AML-193 (cell line): ENCODE measurements at regions not wholly inside any gene's neighbourhood (a gene's known extent, or its start where the extent isn't known, plus 50 kb on each side); places are given as distances from the start of the nearest gene placed in this dataset.
"Not testable (repeated sequence)": the region's sequence is repeated elsewhere in the genome, so short reads cannot be mapped to it uniquely, and the experiment has no call there.

Source experiments
- DNase-seq, 2 experiments: peaks; one replicate each; lab custom pipeline; 2025; lab: John Stamatoyannopoulos, UW

DNA sequence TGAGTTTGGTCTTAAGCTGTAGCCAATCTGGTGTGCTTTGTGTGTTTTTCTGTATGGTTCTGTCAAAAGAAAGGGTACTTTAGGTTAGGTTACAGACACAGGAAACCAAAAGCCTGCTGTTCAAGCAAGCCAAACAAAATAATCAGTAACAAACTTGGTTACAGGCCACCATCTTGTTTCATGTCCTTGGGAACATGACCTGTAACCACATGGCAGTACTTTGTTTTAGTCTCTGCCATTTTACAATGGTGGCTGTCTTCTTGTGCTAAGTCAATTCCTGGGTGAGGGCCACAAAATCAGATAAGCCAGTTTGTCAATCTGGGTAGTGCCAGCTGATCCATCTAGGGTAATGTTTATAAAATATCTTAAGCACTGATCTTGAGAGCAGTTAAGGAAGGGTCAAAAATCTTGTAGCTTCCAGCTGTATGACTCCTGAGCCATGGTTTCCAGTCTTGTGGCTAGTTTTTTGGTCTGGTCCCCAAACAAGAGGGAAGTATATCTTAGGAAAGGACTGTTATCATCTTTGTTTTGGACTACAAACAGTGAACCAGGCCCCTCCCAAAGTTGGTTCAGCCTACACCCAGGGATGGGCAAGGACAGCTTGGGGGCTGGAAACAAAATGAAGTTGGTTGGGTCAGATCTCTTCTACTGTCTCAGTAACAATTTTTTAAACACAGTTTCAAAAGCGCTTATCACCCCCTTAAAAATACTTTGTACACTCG lies 90.0 kb downstream of the IGLL5 start:
- DNase-seq = no peak

DNA sequence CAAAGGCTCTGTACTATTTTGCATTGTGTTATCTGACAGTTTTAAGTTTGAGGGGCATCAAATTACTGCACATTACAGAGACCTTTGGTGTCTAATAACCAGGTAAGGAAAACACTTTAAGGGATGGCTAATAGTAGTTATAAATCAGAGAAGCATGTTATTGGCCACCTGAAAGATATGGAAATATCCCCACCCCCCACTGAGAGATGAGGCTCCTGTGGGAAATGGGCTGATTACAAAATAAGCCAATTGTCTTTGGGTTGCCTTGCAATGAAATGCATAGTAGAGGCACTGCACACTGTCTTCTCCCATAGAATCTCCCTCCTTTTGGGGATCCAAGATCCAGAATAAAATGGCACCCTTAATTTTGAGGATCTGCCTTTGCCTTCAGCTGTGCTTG lies 91.0 kb downstream of the IGLL5 start:
- DNase-seq = no peak

DNA sequence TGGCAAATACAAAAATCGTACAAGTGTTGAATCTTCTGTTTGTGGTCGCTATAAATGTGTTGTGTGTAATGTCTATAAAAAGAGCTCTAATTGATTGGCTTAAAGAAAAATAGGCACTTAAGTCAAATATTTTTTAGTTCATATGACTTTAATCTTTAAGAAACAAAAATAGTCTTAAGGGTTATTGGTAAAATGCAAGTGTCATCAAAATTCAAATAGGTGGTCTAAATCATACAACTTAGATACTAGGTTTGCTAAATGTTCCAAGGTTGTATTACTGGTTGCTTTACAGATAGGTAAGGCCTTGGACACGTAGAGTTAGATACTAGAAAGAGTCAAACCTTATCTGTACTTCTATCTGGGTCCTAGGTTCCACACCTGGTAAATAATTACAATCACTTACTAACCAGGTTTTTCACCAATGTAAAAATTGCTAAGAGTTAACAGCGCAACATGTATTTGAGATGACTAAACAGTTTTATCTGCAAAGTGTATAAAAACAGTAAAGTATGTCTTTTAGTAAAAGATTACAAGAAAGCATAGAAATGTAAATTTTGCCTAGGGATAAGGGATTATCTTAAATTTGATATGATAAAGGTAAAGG lies 91.1 kb upstream of the GNAZ start:
- no peak for DNase-seq

DNA sequence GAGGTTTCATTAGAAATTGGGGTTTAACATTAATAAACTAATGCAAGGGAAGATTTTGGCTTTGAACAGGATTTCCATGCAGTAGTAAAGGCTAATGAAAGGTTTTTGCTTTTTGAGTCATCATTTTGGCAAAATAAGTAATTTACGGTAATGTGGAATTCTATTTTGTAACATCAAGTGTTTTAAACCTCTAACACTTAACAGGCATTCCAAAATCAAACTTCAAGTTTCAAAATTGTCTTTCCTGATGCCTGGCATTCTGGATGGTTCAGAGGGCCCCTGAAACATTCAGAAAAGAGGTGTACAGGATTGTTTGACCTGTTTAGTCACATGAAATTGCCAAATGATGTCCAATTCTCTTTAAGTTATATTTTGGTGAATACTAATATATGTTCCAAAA lies 90.4 kb upstream of the GNAZ start:
- DNase-seq = no peak

DNA sequence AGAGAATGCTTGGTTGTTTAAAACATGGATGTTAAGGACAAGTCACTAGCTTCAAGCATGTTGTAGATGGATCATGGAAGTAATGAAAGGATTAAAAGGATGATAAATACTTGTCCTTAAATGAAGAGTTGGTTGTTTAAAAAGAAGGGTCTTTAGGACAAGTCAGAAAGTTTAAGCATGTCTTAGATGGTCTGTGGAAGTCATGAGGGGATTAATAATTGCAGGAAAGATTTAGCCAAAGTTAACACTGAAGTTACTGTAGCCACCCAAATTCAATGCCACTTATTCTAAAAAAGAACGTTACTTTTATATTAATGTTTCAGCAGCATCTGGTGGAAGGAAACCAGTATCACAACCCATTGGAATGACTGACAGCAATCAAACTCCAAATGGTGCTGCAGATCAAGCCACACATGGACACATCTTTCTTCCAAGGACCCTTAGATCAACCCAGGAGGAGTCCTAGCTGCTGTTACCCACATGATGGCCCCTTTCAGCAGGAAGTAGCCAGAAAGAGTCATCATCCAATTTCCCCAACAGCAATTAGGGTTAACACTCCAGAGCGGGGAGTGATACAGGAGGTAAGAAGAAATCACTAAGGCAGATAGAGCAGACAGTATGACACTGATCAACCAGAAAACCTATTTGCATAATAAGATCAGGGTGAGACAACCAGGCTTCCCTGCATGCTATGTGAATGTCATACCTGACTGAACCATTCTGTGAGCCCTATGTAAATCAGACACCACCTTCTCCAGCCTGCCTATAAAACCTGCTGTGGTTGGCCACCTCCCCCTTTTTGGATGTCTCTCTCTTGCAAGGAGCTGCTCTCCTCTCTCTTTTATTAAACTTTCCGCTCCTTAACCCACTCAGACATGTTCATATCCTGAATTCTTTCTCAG lies 88.4 kb upstream of the GNAZ start:
- DNase-seq = no peak

DNA sequence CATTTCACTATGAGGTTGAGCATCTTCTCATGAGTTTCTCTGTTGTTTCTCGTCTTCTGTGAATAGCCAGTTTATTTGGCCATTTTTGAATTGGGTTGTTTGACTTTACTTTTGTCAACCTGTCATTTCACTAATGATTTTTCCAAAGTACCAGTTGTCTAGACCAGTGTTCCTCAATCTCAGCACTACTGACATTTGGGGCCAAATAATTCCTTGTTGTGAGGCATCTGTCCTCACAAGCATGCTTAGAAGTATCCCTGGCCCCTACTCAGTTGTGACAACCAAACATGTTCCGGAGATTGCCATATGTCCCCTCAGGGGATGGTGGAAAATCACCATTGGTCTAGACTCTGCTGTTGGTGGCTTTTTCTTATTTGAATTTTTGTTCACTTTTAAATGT lies 87.7 kb upstream of the GNAZ start:
- DNase-seq = no peak

DNA sequence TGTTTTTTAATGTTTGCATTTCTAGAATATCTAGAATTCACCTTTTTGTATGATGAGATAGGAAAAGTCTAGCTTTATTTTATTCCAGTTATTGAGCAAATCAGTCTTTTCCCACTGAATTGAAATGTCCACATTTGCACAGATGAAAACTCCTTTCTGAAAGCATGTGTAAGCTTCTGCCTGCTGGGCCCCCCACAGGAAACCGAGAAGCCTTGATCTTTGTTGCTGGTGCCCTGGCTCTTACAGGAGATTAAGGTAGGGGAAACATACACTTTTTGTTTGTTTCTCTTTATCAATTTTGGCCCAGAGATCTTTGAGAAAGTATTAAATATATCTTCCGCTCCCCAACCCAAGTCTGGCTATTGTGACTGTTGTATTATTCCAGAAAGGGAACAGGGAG lies 87.2 kb upstream of the GNAZ start:
- no peak for DNase-seq

DNA sequence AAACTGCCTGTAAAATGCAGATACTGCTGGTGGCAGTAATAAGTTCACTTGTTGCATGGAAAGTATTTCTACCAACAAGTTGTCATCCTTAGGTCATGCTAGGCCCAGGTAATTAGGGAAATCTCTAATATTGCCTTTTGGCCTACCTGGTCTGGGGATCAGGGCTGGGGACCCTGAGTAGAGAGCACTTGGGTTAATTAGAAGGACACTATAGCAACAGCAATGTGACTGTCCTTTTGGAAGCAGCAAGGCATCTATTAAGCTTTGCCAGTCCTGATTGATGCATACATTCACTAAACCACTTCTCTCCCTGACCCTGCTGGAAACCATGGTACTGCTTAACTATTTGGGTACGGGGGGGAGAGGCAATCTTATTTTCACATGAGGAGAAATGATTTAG lies 86.5 kb upstream of the GNAZ start:
- DNase-seq = no peak

DNA sequence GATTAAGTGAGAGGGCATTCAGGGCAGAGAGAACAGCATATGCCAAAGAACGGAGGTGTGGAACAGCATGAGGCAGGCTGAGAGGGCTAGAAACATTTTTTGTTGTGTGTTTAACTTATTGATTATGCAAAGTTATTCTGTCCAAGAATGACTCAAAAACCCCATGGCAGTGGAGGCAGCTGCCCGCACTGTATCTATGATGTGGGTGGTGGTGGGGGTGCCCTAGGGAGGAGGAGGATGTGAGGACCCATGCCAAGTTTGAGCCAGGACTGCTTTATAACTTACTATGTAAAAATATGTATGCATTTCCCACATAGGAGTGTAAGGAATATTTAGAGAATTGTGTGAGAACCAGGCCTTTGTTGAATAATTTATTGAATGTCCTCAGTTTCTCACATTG lies 85.4 kb upstream of the GNAZ start:
- no peak for DNase-seq

DNA sequence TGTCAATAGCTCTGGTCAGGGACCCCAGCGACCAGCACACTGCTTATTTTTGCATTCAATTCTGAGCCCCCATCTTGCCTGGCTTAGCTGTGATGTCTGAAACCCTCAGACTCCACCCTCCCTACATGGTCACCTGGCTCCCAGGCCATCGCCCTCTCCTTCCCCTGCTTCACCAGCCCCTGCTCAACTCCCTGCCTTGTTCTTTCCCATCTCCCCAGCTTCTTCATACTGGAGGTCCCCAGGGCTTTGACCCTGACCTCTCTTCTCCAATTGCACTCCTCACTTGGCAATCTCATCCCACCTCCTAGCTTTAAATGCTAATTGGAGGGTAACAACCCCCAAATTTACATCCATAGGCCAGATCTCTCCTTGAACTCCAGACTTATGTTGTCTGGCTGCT lies 84.3 kb upstream of the GNAZ start:
- no peak for DNase-seq

DNA sequence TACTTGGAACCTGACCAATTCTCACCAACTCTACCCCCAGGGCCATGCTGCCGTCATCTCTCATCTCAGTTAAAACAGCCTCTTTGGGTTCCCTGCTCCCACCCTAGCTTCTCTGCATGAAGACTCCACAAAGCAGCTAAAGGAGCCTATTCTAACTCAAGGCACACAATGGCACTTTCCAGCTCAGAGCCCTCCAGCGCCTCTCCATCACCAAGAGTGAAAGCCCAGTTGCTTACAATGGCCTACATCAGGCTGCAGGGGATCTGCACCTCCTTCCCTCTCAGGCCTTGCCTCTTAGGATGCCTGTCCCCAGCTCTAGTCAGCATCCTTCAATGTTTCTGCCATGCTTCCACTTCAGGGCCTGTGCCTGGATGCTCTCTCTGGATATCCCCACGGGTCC lies 83.7 kb upstream of the GNAZ start:
- DNase-seq = no peak

DNA sequence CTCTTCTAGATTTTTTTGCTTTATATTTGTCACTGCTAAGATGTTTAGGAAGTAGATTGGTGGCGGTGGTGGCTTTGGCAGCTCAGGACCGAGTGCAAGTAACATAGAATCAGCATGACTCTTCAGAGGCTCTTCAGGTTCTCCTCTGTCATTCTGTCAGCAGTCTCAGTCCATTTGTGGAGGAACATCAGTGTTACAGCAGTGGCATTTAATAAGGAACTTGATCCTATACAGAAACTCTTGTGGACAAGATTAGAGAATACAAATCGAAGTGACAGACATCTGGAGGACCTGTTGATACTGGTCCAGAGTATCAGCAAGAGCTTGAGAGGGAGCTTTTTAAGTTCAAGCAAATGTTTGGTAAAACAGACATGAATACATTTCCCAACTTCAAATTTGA lies 82.2 kb upstream of the GNAZ start:
- DNase-seq = no peak

DNA sequence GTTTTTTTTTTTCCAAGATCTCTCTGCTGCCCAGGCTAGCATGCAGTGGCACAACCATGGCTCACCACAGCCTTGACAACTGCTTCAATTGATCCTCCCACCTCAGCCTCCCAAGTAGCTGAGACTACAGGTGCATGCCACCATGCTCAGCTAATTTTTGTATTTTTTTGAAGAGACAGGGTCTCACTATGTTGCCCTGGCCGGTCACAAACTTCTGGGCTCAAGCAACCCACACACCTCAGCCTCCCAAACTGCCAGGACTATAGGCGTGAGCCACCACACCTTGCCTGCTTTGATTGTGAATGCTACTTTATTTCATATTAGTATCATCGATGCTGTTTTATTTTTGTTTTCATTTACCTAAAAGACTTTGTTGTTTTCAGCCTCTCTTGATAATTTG lies 81.5 kb upstream of the GNAZ start:
- no peak for DNase-seq

DNA sequence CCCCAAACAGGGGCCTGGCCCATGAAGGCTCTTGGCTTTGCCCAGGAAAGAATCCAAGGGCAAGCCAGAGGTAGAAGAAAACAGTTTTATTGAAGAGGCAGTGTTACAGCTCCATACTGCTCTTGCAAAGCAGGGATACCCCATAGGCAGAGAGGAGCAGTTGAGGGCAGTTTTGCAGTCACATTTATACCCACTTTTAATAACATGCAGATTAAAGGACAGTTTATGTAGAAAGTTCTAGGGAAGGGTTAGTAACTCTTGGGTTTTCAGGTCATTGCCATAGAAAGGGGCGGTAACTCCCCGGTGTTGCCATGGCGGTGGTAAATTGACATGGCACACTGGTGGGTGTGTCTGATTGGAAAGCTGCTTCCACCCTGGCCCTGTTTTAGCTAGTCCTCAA lies 80.5 kb upstream of the GNAZ start:
- no peak for DNase-seq

DNA sequence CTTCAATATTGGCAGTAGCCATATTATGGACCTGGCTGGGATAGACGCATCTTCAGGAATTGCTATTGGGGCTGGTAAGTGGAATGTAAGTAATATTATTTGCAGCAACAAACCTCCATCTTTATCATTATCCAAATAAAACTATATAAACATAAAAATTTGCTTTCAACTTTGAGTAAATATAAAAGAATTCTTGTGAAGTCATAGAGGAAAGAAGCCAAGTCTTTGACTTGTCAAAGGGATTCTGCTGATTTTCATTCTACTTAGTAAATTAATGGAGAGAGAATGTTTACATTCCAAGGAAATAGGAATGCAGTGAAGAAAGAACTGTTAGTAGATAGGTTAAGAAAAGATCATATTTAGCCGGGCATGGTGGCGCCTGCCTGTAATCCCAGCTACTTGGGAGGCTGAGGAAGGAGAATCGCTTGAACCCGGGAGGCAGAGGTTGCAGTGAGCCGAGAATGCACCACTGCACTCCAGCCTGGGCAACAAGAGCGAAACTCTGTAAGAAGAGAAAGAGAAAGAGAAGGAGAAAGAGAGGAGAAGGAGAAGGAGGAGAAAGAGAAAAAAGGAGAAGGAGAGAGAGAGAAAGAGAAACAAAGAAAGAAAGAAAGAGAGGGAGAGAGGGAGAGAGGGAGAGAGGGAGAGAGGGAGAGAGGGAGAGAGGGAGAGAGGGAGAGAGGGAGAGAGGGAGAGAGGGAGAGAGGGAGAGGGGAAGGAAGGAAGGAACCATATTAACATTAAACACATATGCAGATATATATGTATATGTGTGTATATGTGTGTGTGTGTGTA lies 79.4 kb upstream of the GNAZ start:
- DNase-seq = not testable (repeated sequence)

DNA sequence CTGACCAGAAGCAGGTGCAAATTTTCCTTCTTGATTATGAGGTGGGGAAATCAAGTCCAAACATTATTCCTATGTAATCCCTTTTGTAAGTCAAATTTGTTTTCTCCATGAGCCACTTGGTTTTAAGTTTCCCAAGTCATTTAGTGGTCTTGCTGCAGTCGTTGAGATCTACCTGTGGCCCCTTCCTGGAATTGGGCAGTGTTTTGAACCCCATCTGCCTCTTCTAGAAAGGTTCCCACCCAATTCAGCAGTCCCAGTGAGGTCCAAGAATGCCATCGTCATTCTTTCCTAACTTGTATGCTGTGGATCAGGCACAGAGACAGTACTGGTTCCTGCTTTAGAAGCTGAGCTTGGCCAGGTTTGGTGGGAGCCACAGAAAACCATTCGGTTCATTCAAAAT lies 77.8 kb upstream of the GNAZ start:
- no peak for DNase-seq

DNA sequence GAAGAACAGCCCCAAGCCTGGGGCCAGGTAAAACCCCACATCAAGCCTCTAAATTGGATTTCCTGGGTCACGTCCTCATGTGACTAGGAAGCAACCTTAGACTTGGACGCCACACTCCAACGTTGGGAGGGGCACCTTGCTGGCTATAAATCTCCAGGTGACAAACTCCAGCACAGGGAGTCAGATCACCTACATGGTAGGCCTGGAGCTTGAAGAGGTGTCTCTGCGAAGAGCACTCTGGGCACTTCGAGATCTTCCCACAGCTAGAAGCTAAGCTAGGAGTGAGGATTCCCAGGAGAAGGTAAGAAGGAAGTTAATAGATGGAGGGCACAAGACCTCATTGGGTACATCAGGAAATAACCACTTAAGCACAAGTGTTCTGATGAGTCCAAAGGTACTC lies 77.1 kb upstream of the GNAZ start:
- DNase-seq = no peak

DNA sequence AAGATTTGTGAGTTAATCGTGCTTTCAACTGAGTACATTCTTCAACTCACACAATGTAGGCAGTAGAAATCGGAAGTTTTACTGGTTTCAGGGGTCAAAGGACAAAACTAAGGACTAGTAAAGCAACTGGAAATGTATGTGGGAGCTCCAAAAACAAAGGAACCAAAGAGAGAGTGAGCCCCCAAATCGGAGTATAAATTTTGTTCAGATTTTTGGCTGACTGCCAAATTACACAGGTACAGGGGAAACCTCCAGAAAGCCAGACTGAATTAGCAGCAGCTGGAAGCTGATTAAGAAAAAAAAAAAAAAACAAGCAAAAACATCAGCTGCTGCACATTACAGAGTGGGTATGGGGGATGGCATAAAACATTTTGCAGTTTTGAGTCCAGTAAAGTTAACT lies 75.2 kb upstream of the GNAZ start:
- DNase-seq = no peak

DNA sequence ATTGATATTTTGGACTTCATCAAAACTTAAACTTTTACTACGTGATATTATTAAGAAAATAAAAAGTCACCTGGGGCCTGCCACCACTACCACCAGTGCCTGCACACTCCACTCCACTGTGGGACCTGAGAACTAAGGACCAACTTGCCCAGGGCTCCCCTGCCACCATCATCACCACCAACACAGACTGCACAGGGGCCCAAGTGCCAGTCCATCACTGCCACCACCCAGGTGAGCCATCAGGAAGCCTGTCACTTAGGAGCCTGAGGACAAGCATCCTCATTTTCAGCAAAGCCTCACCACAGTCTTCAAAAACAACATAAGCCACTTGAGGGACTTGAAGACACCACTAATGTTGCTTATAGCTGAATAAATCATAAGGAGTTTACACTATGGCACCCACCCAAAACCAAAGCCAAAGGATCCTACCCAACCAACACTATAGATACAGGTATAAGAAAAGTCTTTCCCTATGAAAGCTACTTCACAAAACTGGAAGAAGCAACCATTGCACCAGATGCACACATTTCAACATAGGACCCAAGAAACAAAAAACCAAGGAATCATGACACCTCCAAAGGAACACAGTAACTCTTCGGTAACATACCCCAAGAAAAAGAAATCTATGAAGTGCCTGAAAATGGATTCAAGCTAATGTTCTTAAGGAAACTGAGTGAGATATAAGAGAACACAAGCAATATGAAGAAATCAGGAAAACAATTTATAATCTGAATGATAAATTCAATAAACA lies 73.6 kb upstream of the GNAZ start:
- no peak for DNase-seq

DNA sequence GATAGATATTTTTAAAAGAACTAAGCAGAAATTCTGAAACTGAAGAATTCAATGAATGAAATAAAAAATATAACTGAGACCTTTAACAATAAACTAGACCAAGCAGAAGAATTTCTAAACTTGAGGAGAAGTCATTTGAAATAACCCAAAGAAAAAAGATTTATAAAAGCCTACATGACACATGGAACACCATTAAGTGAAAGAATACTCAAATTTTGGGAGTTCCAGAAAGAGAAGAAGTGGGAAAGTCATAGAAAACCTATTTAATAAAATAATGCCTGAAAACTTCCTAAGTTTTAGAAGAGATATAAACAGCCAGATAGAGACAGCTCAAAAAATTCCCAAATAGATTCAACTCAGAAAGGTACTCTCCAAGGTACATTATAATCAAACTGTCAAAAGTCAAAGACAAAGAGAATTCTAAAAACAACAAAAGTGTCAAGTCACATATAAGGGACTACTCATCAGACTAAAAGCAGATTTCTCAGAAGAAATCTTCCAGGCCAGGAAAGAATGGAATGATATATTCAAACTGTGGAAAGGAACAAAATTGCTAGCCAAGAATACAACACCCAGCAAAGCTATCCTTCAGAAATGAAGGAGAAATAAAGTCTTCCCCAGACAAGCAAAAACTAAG lies 72.9 kb upstream of the GNAZ start:
- no peak for DNase-seq

DNA sequence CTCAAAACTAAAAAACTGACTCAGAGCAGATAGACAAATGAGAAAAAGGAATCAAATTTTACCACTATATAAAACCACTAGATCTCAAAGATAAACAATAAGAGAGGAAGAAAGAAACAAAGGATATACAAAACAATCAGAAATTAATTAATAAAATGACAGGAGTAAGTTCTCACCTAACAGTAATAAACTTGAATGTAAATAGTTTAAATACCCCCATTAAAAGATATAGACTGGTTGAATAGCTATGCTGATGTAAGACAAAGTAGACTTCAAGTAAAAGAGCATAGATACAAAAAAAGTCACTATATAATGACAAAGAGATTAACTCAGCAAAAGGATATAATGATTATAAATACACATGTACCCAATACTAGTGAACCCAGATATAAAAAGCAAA lies 72.3 kb upstream of the GNAZ start:
- no peak for DNase-seq
